GM19468 (cell line): ENCODE measurements at regions not wholly inside any gene's neighbourhood (a gene's known extent, or its start where the extent isn't known, plus 50 kb on each side); places are given as distances from the start of the nearest gene placed in this dataset.
"Not testable (repeated sequence)": the region's sequence is repeated elsewhere in the genome, so short reads cannot be mapped to it uniquely, and the experiment has no call there.

Experiments used
- ATAC-seq: cut with Tn5 transposase; IDR thresholded peaks from one replicate; pipeline ENCODE4 v1.9.1; 2021; ENCODE audit warnings: mild to moderate bottlenecking, moderate library complexity, moderate number of reproducible peaks; ENCODE audit not compliant: unreplicated experiment; ENCODE audit errors: extremely low read depth

GRCh38 chr12:13422291-13422690, 225.8 kb downstream of the EMP1 start:
- no peak for ATAC-seq

GRCh38 chr12:13417516-13417915, 221.0 kb downstream of the EMP1 start:
- ATAC-seq = no peak

GRCh38 chr12:13411287-13411686, 214.8 kb downstream of the EMP1 start:
- ATAC-seq = no peak

- ATAC-seq = no peak
These were observed 209.6 kb downstream of the EMP1 start for GRCh38 chr12:13405961-13406703.

- no peak for ATAC-seq
These were observed 208.3 kb downstream of the EMP1 start for GRCh38 chr12:13404631-13405473.

- no peak for ATAC-seq
These were observed 207.6 kb downstream of the EMP1 start for GRCh38 chr12:13404111-13404628.

GRCh38 chr12:13391375-13391774, 194.8 kb downstream of the EMP1 start:
- ATAC-seq = not testable (repeated sequence)

- no peak for ATAC-seq
These were observed 194.4 kb downstream of the EMP1 start for GRCh38 chr12:13390918-13391317.

GRCh38 chr12:13390381-13390861, 193.9 kb downstream of the EMP1 start:
- no peak for ATAC-seq

- no peak for ATAC-seq
These were observed 190.6 kb downstream of the EMP1 start for GRCh38 chr12:13387101-13387500.

GRCh38 chr12:13386323-13387039, 190.0 kb downstream of the EMP1 start:
- ATAC-seq = no peak

GRCh38 chr12:13383379-13383778, 186.9 kb downstream of the EMP1 start:
- ATAC-seq = no peak

GRCh38 chr12:13380297-13380696, 183.8 kb downstream of the EMP1 start:
- no peak for ATAC-seq

- ATAC-seq = no peak
These were observed 183.1 kb downstream of the EMP1 start for GRCh38 chr12:13379531-13380188.

- ATAC-seq = no peak
These were observed 181.2 kb downstream of the EMP1 start for GRCh38 chr12:13377698-13378097.

- no peak for ATAC-seq
These were observed 180.3 kb downstream of the EMP1 start for GRCh38 chr12:13376610-13377373.

- ATAC-seq = no peak
These were observed 179.2 kb downstream of the EMP1 start for GRCh38 chr12:13375583-13376345.

GRCh38 chr12:13374793-13375192, 178.3 kb downstream of the EMP1 start:
- no peak for ATAC-seq
